ENCODE measurements at regions not wholly inside any gene's neighbourhood (a gene's known extent, or its start where the extent isn't known, plus 50 kb on each side); places are given as distances from the start of the nearest gene placed in this dataset.

DNA sequence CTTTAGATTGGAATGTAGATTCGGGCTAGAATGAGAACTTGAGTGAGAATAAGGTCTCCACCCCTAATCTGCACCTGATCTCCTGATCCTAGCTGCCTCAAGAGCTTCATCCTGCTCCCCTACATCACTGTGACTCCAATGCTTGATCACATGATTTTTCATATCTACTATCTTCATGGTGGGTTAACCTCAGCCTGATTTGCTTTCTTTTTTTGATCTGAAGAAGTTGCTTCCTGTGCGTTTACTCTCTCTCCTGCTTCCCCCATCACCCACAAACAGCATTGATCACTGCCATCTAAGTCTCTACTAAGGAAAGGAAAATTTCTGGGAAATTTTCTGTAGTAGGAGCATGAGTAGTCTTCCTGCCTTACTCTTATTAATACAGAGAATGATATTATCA, 1542.1 kb upstream of the SLC10A2 start:
- TF ChIP-seq, protein P1, sequence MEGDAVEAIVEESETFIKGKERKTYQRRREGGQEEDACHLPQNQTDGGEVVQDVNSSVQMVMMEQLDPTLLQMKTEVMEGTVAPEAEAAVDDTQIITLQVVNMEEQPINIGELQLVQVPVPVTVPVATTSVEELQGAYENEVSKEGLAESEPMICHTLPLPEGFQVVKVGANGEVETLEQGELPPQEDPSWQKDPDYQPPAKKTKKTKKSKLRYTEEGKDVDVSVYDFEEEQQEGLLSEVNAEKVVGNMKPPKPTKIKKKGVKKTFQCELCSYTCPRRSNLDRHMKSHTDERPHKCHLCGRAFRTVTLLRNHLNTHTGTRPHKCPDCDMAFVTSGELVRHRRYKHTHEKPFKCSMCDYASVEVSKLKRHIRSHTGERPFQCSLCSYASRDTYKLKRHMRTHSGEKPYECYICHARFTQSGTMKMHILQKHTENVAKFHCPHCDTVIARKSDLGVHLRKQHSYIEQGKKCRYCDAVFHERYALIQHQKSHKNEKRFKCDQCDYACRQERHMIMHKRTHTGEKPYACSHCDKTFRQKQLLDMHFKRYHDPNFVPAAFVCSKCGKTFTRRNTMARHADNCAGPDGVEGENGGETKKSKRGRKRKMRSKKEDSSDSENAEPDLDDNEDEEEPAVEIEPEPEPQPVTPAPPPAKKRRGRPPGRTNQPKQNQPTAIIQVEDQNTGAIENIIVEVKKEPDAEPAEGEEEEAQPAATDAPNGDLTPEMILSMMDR (conservative IDR thresholded peaks at IDR 0.05 in 1 of 2, IDR thresholded peaks at IDR 0.05 in 1 of 2; ENCODE audit: low read depth in 1 of 2, low read length in 2 of 2), result no peak
- no peak for TF ChIP-seq EZH2 (IDR thresholded peaks at IDR 0.05; ENCODE audit: low read length, missing control alignments)
